Activated CD4-positive, alpha-beta T cell treated with anti-CD3 and anti-CD28 coated beads, Interleukin-2, amount 50 U/mL, for 48 hours (primary cell): ENCODE measurements at regions not wholly inside any gene's neighbourhood (a gene's known extent, or its start where the extent isn't known, plus 50 kb on each side); places are given as distances from the start of the nearest gene placed in this dataset.

Source experiments
- DNase-seq, 2 experiments: peaks; one replicate each; pipeline ENCODE4 v3.0.0-alpha.2; 2020

DNA sequence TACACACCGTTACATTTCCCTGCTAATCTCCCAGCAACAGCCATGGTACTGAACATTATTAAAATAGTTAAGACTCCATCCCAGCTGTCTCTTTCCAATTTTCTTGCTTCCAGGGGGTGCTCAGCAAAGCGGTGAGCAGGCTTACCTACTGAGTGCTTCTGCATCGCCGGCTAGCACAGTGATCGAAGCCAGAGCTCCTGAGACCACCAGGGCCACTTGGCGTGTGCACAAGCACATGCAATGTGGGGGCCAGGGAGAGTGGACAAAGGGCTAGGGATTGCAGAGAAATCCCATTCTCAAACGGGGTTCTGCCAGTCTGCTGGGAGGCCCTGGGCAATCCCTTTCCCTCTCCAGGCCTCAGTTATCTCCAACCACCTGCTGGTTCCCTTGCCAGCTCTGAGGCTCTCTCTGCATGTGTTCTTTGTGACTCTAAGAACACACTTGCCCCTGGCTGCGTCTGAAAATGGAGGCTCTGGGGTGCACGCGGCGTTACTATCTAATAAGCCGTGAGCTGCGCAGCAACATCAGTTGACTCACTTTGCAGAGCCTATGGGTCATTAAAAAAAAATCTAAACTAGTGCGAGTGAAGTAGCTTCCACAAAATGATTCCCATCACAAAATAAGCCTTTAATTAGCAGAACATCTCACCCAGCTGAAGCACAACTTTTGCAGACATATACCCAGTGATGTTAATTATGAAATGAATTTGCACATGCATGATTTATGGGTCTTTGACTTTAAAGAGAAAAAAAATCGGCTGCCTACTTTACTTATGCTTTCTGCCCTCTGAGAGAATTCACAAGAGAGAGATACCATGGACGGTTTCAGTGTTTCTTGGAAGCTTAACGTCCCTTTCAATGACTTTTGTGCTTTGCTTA is 271.5 kb downstream of the TLE3 start:
- DNase-seq = no peak

DNA sequence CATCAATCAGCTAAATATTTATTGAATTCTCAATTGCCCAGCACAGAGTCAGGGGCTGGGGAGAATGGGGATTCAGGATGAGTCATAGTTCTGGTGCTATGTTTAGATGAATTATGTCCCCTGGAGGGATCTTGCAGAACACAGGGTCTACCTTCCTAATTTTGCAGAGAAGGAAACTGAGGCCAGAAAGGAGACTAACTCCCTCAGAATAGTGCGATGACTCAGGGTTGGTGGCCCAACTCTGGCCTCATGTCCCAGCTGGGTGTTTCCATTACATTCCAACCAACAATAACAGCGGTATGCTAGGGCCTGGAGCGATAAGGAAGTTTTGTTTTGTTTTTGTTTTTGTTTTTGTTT is 270.9 kb downstream of the TLE3 start:
- DNase-seq = no peak

DNA sequence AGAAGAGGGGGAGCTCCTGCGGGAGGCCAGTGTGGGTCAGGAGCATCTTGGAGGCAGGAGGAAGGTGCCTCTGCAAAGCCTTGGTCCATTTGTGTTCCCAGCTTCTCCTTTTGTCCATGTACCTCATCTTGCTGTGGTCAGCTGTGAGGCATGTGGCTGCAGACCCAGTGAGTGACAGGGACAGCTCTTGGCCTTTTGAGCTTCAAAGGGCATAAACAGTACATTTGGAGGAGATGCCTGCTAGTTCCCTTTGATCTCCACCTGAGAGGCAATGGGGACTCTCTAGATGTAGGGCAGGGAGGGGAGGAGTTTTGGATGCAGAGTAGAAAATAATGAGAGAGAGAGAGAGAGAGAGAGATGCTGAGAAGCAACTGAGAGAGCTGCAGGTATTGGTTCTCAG is 270.0 kb downstream of the TLE3 start:
- DNase-seq = no peak

DNA sequence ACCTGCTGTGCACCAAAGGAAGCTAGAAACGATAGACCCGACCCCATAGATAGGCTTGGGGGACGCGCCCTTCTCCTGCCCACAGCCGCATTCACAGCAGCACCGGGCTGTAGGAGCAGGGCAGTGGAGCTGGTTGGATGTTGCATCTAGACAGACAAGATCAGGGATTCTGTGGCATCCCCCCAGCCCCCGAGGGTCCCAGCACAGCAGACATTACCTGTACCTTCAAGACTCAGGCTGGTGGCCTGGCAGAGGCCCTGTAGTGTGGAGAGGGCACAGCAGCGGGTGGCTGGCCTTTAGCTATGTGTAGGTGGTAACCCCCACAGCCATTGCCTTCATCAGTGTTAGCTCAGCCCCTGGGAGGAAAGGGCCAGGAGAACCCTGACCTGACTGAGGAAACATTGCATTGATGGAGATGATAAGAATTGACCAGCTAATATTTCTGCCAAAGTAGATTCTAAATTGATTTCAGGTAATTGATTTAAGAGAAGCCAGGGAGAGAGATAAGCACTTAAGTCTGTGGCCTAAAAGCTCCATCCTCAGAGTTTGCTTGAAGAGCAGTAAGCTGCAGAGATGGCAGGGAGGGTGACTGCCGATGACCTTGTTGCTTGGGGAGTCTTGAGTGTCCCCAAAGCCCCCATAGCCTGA is 269.4 kb downstream of the TLE3 start:
- DNase-seq = no peak

DNA sequence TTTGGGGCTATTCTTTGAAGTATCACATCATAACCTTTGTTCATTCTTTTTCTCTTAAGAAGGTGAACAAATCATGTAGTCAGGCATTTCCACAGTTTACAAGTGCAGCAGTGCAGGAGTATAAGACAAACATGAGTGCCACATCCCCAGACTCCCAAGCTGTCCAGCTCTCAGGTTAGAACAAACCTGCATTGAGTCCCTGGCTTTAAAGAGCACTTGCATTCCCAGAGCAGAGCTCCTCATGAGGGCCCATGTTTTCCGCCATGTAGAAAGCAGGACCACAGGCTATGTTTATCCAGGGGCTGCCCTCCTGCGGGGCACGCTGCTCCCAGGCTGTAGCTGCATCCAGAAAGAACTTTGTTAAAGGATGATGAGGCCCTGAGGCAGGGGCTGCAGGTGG is 267.7 kb downstream of the TLE3 start:
- DNase-seq = no peak

DNA sequence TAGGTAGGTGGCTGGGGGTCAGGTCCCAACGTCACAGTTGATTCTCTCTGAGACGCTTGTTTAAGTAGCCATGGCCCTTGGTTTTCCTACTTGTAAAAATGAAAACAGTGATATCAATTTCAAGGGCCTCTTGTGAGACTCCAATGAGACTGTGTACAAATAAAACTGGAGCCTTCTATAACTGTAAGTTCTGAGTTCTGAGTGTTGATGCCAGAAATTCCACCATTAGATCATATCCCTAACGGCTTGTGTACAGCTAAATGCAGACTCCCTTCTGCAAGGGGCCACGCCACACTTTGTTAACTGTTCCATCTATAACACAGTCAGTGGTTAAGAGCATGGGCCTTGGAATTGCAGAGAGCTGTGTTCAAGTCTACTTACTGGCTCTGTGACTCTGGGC is 267.3 kb downstream of the TLE3 start:
- no peak for DNase-seq

DNA sequence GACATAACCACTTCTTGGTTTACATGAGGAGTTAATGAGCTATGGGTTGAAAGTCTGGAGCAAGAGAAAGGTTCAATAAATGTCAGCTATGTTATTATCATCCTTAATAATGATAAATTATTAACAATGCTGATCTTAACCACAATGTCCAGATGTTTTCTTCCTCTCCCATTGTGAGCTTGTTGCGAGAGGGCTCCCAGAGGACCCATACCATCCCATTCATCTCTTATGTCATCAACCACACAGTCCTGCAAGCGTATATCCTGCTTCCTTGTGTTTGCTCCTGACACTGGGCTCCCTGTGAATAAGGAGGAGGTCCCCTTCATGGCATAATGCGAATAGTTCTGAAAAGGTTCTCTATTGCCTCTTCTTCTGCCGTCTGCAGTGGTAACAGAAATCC is 266.8 kb downstream of the TLE3 start:
- DNase-seq = no peak

DNA sequence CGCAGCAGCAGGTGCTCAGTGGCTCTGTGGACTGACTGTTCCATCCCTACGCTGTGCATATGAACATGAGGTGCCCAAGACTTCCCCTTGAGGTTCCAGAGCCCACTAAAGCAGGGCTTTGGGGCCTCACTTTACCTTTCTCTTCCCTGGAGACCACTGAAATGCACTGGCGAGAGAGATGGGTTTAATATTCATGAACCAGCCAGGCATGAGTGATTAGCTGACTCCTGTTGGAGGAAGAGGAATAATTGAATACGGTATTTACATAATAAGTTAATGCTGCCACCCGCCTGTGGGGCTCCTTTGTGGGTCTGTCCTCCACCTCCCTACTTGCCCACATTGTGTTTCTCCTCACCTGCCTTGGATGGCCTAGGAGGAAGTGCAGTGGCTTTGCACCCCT is 263.4 kb downstream of the TLE3 start:
- DNase-seq = no peak

DNA sequence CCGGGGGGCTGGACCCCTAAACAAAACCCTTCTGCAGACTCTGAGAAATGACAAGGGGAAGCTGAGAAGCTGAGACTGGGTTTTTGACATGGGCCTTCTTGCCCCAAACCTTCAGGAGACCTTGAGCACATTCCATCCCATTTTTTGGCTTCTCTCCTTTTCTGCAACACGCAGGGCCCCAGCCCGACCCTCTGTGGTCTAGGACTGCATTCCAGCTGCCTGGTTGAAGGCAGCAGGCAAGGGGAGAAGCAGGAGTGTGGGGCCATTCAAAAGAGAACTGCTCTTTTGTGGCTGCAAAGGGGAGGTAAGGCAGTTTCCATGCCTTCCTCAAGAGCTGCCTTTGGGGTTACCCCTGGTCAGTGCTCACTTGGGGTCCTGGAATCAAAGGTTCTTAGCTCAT is 263.0 kb downstream of the TLE3 start:
- DNase-seq = no peak

DNA sequence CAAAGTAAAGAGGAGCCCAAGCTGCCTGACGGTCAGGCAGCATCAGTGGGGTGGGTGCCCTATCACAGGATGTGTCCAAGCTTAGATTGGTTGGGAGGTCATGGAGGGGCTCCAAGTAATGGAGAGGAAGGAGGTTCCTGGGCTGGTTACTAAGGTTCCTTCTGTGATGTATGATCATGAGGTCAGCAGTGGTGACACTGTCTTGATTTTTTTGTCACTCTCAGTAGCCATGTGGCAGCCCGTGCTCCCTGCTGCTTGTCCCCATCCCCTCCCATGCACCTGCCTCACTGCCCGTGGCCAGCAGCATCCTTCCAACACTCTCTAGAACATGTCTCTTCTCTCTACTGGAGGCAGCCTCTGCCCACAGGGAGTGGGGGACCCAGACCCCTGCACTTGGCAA is 261.7 kb downstream of the TLE3 start:
- no peak for DNase-seq

DNA sequence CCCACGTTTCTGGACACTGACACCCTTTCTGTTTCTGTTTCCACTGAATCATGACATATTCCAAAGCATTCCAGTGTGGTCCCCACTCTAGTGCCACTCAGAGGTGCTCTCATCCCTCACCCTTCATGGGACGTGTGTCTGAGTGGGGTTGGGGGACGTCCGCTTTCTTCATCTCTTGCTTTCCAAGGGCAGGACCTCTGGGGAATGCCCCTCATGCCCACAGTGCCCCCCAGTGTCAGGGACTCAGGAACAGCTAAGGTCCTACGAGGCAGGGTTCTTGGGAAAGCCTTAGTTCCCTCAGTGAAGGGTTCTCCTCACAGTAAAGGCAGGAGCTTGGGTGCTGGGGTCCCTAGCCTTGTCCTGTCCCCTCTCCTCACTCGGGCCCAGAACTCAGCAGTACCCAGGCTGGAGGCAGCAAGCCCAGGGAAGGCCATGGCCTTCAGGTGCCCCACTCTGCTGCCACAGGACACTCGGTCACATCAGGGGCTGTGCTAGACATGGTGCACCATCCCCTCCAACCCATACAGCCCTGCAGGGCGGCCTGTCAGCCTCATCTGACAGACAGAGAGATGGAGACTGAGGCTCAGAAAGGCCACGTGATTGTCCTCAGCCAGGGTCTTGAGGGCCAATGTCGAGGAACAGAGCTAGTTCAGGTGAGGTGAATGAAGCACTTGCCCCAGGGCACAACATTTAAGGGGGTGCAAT is 261.0 kb downstream of the TLE3 start:
- no peak for DNase-seq

DNA sequence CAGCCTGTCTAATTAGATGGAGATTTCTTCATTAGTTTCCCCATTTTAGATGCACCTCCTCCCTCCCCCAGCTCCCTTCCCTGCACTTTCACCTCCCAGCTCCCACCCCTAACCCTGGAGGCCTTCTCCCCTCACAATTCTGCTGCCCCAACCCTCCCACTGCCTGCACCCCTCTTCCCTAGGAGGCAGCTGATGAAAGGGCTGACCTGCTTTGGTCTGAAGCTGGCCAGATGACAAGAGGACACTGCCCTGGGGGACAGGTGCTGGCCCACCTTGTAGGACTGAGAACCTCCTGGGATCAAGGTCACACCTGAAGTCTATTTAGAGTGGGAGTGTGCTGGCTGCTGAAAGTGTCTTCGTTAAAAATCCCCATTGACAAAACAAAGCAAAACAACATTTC is 259.4 kb downstream of the TLE3 start:
- DNase-seq = no peak

DNA sequence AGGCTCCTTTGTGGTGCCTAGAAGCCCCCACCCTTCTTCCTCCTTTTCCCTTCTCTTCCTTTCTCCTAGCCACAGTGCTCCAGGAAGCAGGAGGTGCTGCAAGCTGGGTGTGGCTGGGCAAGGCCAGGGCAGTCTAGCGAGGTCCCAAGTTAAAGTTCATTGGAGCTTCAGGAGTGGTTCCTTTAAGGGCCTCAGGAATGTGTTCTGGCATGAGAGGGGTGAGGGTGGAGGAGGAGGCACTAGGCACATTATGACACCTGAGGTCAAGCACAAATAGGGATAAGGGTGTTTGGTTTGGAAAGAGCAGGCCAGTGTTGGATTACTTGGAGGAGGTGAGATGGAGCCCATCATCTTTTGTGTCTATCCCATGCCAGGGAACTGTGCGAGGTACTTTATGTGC is 258.7 kb downstream of the TLE3 start:
- no peak for DNase-seq

DNA sequence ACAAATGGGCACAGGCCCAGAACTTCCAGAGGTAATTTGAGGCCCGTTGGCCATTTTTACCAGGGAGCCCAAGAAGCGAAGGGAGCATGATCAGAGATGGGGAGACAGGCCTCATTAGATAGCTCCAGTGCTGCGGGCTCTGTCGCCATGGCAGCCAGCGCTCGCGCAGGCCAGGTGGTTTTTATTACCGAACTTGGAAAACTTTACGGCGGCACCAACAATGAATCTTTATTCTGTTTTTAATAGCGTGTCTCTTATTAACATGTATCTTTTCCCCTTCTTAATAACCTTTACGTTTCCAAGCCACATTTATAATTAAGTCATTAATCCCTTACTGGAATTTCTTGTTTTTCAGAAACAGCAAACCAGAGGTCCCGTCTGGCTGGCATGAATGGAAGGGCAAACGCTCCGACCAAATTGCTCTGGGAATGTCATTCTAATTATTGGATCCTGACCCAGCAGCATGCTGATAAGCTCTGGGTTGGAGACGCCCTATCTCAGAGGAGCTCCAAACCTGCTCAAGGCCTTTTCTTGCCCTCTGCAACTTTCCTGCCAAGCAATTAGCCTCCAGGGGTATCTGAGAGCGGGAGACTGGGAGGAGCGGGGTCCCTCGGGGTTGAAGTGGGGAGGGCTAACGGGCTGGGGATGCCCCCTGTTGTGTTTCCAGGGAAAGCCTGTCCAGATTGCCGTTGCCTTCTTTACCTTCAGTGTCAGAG is 256.4 kb downstream of the TLE3 start:
- DNase-seq = no peak

DNA sequence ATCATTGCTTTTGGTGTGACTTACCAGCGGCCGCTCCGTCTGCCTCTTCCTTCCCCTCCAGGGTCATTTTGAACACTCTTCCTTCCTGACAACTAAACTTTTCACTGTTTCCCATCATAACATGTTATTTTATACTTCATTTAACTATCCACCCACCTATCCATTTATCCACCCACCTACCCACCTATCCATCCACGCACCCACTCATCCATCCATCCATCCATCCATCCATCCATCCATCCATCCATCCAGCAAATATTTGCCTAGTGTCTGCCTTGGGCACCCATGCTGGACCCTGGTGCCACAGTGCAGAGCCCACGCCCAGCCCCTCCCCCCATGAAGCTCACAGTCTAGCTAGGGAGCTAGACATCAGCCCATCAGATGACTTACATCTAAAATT is 254.9 kb downstream of the TLE3 start:
- DNase-seq = no peak

DNA sequence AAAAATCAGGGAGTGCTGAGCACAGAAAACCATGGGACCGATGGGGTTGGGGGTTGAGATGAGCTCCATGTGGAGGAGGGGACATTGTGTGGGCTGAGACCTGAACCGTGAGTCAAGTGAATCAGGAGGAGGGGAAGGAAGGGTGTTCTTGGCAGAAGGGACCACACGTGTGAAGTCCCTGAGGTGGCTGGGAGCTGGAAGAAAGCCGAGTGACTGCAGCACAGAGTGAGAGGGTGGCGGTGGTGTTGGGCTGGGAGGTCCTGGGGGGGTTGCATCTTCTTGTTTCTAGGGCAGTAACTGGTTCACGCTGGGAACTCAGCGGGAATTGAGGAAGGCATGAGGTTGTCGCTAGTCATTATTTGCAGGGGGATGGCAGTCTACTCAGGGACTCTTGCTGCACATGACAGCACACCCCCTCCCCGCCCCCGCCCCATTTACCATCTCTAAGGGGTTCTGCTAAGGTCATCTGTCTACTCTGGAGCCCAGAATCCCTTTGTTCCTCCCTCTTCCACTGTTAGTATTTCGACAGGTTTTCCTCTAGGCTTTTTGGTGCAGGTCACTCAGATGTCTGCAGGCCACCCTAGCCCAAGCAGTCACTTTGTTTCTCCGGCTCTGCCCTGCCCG is 254.3 kb downstream of the TLE3 start:
- no peak for DNase-seq

DNA sequence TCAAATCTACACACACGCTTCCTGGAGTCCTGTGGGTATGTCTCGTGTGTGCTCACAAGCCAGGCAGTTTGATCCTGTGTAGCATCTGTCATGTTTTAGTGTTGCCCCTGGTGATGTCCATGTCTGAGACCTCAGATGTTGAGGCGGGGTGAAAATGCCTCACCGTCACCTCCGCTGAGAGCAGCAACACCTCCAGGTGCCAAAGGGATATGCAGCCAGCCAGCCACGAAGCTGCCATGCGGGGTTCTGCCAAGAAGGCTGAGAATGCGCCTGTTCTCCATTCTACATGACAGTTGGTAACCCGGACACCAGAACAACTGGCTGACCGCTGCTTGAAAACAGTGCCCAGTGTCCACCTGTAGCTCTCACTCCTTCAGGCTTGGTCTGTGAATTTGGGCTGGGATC is 253.8 kb downstream of the TLE3 start:
- no peak for DNase-seq

DNA sequence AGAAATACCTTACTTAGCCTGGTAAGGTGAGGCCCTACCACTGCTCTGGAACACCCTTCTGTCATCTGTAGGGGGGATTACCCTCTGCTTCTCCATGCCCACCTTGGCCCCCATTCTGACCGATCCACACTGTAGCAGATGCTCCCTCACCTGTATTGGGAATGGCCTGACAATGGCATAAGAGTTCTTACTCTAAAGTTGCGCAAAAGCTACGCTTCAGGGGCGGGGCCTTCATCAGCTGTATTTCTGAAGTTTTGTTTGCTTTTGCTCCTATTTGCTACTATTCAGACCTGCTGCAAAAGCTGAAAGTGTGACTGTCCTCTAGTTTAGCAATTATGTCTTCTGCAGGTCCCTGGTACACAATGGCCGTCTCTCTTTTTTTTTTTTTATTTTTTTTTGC is 252.6 kb downstream of the TLE3 start:
- no peak for DNase-seq

DNA sequence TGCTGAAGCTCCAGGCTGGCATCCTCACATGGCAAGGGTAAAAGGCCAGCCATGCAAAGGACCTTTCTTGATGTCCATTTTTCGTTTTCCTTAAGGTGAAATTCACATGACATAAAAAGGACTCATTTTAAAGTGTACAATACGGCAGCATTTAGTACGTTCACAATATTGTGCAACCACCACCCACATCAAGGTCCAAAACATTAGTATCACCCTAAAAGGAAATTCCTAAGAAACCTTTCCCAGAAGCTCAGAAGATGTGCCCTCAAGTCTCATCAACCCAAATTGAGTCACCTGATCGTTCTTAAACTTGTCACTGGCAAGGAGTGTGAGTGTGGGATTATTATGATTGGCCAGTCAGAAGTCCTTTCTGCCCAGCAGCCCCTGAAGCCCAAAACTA is 250.1 kb downstream of the TLE3 start:
- no peak for DNase-seq

DNA sequence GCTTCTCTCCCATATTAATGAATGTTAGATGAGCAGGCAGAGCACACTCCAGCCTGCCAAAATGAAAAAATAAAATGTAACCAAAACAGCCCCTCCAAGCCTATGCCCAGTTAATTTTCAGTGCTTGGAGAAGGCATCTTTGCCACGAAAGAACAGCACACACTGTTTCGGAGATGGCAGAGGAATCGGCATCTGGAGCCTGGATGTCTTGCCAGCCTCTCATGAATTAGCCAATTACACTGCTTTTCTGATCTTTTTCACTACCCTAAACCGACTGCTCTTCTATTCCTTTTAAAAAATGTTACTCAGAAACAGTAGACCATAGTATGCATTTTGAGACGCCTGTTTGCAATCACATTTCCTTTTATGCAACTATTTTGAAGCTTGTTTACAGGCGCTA is 249.6 kb downstream of the TLE3 start:
- no peak for DNase-seq

DNA sequence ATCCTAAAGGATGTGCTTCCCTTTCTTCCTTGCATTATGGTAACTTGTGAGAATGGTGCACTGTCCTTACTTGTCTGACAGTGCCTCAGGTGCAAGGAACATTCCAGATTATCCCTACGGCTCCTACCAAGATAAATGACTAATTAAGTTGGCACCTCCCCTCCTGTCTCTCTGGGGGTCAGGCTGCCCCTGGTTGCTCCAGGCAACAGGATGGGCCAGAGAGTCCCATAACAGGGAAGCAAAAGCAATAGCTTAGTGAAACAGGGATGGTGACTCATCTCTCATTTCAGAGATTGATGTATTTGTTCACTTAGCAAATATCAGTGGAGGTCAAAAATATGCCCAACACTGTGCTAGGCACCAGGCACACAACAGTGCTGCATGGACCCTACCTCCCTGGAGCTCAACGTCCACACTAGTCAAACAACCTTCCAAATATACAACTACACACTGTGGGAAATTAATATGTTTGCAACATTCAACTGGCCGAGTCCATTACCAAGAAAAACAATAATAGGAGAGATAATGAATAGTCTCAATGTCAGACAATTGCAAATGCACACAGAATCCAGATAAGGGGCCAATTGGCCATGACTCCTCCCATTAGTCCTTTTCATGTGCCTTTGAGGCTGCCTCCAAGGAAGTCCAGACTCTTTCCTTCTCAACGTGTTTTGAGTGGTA is 249.0 kb downstream of the TLE3 start:
- no peak for DNase-seq

DNA sequence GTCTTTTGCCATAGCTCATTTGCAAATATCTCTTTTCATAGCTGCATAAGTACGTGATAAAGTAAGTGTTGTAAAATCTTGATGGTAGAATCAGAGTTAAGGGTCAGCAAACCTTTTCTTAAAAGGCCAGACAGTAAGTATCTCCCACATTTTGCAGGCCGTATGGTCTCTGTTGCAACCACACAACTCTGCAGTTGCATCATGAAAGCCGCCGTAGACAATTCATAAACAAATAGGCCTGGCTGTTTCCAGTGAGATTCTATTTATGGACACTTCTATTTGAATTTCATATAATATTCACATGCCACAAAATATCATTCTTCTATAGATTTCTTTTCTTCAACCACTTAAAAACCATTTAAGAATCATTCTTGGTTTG is 248.5 kb downstream of the TLE3 start:
- DNase-seq = no peak

DNA sequence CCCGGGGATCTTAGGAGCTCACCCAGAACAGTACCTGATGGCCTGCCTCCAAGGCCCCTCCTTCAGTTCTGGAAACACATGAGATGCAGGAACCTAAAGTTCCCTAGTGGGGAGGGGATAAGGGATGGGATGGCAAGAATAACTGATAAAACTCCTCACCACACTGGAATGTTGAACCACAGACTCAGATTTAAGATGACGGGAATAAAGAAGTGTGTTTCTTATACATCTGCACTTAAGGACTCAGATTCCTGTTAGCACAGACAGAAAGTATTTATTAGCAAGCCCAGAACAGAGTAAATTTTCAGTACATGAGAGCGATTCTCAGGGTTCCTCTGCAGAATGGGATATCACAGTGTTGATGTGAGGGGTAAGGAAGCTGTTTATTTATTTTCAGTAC is 245.2 kb downstream of the TLE3 start:
- no peak for DNase-seq
